Ishikawa (cell line): ENCODE measurements at regions not wholly inside any gene's neighbourhood (a gene's known extent, or its start where the extent isn't known, plus 50 kb on each side); places are given as distances from the start of the nearest gene placed in this dataset.

Source experiments
- CEBPB ChIP-seq: IDR thresholded peaks from 2 replicates; pipeline ENCODE4 v1.6.1; 2012
- CREB1 ChIP-seq: IDR thresholded peaks from 2 replicates; pipeline ENCODE4 v1.6.1; 2012; ENCODE audit warnings: low read depth
- EGR1 ChIP-seq: IDR thresholded peaks from 2 replicates; pipeline ENCODE4 v1.6.1; 2012
- EP300 ChIP-seq: IDR thresholded peaks from 2 replicates; pipeline ENCODE4 v1.6.1; 2012; ENCODE audit warnings: borderline replicate concordance
- FOXM1 ChIP-seq: IDR thresholded peaks from 2 replicates; pipeline ENCODE4 v1.6.1; 2012; ENCODE audit warnings: low read depth, borderline replicate concordance
- MAX ChIP-seq: IDR thresholded peaks from 2 replicates; pipeline ENCODE4 v1.6.1; 2012
- NFIC ChIP-seq: IDR thresholded peaks from 2 replicates; pipeline ENCODE4 v1.6.1; 2012
- RAD21 ChIP-seq: IDR thresholded peaks from 2 replicates; pipeline ENCODE4 v1.6.1; 2012; ENCODE audit warnings: low read depth
- REST ChIP-seq: IDR thresholded peaks from 2 replicates; pipeline ENCODE4 v1.6.1; 2012; ENCODE audit warnings: low read depth, mild to moderate bottlenecking
- TAF1 ChIP-seq: IDR thresholded peaks from 2 replicates; pipeline ENCODE4 v1.6.1; 2012; ENCODE audit warnings: low read depth, mild to moderate bottlenecking
- TEAD4 ChIP-seq: IDR thresholded peaks from 2 replicates; pipeline ENCODE4 v1.6.1; 2012
- YY1 ChIP-seq: IDR thresholded peaks from 2 replicates; pipeline ENCODE4 v1.6.1; 2012; ENCODE audit warnings: low read depth

GRCh38 chr14:94970941-94971730 is 186.2 kb downstream of the DICER1 start:
- no peak for TF ChIP-seq CEBPB
- TF ChIP-seq EGR1: no peak
- TF ChIP-seq TAF1: no peak
- TF ChIP-seq NFIC: no peak
- TF ChIP-seq REST: no peak
- no peak for TF ChIP-seq YY1
- TF ChIP-seq RAD21: no peak
- TF ChIP-seq EP300: no peak
- no peak for TF ChIP-seq CREB1
- TF ChIP-seq TEAD4: no peak
- no peak for TF ChIP-seq FOXM1
- no peak for TF ChIP-seq MAX
